Adrenal gland (tissue), 5 donors: ENCODE measurements at regions not wholly inside any gene's neighbourhood (a gene's known extent, or its start where the extent isn't known, plus 50 kb on each side); places are given as distances from the start of the nearest gene placed in this dataset.

Experiments
- POLR2A ChIP-seq, 2 donors: fragments of 450-650 bp; IDR thresholded peaks; one replicate each; pipeline ENCODE4 v1.6.1; 2017; ENCODE audit warnings: antibody characterized with exemption in 2 of 2, mild to moderate bottlenecking in 2 of 2, moderate library complexity in 1 of 2
- TF ChIP-seq, protein P1 (sequence below), 6 experiments: fragments of 450-650 bp in 4 of 6; fragments of 200-600 bp in 2 of 6; sonication (generic) in 1 of 6; IDR thresholded peaks; 1 replicate in 5 of 6; 2 replicates in 1 of 6; pipeline versions ENCODE4 v1.5.1 to v1.8.0; 2016 to 2021; ENCODE audit warnings: antibody characterized with exemption in 6 of 6, mild to moderate bottlenecking in 2 of 6, moderate library complexity in 1 of 6
- donor health status: DM: no; HTN: no; CAD: no.

DNA sequence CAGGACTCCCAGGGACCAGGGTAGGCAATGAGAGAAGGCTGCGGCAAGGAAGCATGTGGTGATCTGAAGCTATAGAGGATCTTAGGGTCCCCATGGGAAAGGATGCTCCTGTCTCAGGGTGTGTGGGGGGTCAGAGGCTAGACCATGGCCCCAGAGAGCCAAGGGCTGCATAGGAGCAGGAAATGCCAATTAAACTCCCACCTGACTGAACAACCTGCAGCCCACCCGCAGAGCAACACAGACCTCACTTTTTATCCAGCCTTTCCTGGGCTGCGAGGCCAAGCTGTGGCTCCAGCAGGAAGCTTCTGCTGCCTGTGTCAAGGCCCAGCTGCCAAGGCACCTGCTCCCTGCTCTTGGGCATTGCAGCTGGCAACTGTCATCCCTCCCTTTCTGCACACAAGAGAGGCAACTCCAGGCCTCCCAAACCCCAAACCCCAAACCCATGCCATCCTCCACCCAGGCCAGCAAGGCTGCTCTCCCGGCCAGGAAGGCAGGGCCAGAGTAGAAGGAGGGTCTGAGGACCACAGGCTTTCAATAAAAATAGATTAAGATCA is 290.1 kb downstream of the FOXO1 start:
- TF ChIP-seq, protein P1, sequence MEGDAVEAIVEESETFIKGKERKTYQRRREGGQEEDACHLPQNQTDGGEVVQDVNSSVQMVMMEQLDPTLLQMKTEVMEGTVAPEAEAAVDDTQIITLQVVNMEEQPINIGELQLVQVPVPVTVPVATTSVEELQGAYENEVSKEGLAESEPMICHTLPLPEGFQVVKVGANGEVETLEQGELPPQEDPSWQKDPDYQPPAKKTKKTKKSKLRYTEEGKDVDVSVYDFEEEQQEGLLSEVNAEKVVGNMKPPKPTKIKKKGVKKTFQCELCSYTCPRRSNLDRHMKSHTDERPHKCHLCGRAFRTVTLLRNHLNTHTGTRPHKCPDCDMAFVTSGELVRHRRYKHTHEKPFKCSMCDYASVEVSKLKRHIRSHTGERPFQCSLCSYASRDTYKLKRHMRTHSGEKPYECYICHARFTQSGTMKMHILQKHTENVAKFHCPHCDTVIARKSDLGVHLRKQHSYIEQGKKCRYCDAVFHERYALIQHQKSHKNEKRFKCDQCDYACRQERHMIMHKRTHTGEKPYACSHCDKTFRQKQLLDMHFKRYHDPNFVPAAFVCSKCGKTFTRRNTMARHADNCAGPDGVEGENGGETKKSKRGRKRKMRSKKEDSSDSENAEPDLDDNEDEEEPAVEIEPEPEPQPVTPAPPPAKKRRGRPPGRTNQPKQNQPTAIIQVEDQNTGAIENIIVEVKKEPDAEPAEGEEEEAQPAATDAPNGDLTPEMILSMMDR (IDR thresholded peaks at IDR 0.05) = no peak
- no peak for TF ChIP-seq POLR2A (IDR thresholded peaks at IDR 0.05)
